GM12874 (cell line): ENCODE measurements at regions not wholly inside any gene's neighbourhood (a gene's known extent, or its start where the extent isn't known, plus 50 kb on each side); places are given as distances from the start of the nearest gene placed in this dataset.

Source experiments
- TF ChIP-seq, protein P1 (sequence below): IDR thresholded peaks from 2 replicates; pipeline ENCODE4 v1.5.1; 2011; ENCODE audit warnings: low read depth, mild to moderate bottlenecking, control low read depth, low read length, moderate library complexity; ENCODE audit not compliant: insufficient read depth

DNA sequence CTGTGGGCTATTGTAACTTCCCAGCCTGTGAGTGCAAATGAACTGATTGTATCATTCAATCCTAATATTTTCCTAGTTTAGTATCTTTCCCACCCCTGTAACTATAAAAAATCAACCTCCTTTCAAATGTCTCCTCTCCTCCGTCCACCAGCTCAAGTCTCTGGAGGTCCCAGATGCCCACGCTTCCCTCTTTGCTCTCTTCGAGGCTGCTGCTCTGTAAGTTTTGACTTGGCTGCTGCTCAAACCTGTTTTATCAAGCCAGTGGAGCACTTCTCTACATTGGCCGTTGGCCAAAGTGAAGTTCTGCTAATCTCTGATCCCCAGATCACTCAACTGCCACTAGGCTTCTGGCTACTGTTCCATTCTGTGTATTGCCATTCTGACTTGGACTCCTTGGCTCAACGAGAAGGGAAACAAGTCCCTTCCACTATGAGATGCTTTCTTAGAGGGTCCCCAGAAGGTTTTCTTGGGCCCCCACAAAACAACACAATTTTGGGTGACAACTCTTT is 60.7 kb upstream of the RAPGEF2 start:
- TF ChIP-seq, protein P1, sequence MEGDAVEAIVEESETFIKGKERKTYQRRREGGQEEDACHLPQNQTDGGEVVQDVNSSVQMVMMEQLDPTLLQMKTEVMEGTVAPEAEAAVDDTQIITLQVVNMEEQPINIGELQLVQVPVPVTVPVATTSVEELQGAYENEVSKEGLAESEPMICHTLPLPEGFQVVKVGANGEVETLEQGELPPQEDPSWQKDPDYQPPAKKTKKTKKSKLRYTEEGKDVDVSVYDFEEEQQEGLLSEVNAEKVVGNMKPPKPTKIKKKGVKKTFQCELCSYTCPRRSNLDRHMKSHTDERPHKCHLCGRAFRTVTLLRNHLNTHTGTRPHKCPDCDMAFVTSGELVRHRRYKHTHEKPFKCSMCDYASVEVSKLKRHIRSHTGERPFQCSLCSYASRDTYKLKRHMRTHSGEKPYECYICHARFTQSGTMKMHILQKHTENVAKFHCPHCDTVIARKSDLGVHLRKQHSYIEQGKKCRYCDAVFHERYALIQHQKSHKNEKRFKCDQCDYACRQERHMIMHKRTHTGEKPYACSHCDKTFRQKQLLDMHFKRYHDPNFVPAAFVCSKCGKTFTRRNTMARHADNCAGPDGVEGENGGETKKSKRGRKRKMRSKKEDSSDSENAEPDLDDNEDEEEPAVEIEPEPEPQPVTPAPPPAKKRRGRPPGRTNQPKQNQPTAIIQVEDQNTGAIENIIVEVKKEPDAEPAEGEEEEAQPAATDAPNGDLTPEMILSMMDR, result no peak

DNA sequence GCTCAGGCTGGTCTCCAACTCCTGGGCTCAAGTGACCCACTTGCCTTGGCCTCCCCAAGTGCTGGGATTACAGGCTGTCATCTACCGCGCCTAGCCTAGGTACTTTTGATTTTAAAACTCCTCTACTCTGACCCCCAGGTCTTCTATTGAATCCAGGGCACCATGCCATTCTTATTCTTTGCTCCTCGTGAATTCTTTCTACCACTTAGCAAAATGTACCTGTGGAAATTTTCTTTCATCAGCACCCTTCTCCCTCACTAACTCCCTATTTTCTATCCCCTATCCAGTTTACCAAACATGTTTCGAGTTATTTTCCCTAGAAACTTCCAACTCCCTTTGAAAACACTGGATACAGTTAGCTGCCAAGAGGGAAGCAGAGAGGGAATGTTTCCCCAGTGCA is 60.0 kb upstream of the RAPGEF2 start:
- TF ChIP-seq, protein P1, result no peak

DNA sequence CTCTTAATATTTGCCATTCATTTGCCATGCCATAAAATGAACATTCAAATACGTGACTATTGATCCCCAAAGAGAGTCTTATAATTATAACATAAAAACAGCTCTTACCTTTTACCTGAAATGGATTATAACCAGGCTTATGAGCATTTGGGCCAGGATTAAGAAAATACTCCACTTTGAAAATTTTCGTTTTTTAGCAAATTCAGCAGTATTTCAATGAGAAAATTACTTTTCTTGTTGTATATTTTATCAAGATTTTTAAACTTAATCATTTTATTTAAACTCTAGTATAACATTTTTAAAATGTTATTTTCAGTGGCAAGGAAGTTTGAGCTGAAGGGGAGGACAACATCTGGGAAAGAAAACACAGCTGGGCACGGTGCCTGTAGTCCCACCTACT is 59.0 kb upstream of the RAPGEF2 start:
- TF ChIP-seq, protein P1, result no peak

DNA sequence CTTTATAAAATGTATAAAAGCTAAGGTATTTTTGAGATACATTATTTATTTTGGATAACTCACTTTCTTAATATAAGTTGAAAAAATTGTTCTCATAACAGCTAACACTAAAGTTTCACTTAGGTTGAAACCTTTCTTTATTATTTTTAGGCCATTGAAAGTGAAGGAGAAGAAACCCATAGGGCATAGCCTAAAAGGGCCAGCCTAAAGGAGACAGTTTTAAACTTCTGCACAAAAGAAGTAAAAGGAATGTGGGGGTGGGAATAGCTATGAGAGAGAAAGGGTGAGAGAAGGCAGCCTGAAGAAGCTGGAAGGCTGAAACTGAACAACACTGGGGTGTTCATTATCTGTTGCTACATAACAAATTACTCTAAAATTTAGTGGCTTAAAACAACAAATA is 57.6 kb upstream of the RAPGEF2 start:
- TF ChIP-seq, protein P1, result no peak

DNA sequence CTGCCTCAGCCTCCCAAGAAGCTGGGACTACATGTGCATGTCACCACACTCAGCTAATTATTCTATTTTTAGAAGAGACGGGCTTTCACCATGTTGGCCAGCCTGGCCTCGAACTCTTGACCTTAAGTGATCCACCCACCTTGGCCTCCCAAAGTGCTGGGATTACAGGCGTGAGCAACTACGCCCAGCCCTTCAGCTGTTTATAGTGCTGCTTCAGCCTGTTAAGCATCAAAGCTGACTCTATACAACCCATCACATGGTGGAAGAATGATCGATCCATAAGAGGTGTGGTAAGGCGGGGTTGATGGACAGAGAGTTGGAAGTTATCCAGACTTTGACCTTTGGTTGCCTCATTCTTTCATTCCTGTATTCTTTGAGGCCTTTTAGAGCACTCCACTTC is 56.2 kb upstream of the RAPGEF2 start:
- TF ChIP-seq, protein P1, result no peak

DNA sequence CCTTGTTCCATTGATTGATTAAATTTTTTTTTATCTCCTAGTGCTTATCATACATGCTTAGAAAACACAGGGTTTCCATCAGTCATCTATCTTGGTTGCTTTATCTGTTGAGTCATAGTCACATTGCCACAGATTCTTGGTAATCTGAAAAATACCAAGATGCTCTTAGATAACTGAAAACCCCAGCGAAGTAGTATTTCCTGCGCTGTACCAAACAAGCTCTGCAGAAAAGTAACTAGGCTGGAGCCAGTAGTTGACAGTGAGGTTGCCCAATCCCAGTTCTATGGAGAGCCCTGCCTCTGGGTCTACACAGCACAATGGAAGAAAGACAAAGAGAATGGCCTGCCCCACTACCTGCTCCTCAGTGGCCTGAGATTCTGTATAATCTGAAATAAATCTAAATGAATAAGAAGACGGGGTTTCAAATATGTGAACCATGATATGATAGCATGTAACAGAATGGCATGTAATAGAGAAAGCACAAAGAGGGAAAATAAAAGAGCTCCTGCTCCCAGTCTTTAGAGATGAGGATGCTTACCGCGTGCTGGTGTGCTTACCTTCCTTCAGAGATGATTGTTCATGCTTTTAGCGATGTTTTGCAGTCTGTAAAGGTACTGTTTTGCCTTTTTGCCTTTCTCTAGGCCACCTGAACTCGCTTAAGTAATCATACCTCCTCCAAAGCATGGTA is 55.3 kb upstream of the RAPGEF2 start:
- TF ChIP-seq, protein P1, result no peak

DNA sequence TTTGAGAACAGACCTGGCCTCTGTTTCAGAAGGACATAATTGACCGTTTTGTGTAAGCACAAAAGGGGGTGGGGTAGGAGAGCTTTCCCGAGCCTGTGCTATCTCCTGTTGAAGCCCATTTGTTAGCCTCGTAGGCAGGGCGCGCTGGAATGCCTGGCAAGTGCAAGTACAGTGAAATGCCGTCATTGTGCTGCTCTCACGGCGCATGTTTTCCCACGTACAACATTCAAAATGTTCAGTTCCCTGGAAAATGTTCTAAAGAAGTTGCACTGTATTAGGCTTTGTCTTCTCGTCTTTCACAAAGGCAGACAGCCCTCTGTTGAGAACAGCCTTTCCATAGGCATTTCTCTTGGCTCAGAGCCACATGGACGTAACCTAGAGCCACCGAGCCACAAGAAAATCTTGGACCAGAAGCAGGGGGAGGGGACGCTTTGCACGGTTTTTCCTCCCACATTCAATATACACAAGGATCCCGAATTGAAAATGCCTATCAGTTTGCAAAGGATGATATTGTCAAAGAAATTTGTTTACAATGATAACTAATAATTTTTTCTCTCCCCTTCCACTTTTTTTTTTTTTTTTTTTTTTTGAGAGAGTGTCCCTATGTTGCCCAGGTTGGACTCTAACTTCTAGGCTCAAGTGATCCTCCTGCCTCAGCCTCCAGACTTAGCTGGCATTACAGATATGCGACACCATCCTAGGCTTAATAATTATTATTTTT is 54.6 kb upstream of the RAPGEF2 start:
- TF ChIP-seq, protein P1, result no peak
